GM23338 (cell line): ENCODE measurements at regions not wholly inside any gene's neighbourhood (a gene's known extent, or its start where the extent isn't known, plus 50 kb on each side); places are given as distances from the start of the nearest gene placed in this dataset.
"Not testable (repeated sequence)": the region's sequence is repeated elsewhere in the genome, so short reads cannot be mapped to it uniquely, and the experiment has no call there.

Experiments
- ATAC-seq: fragments of 200-7000 bp; cut with Tn5 transposase; 3 replicates; pipeline ENCODE4 v1.9.1; 2020
- DNase-seq: peaks from one replicate; pipeline ENCODE4 v3.0.0-alpha.2; 2015; ENCODE audit warnings: low spot score
- H2AFZ ChIP-seq: fragments of 200-600 bp; sonication (generic); 2 replicates; pipeline ENCODE4 v1.8.0; 2016; ENCODE audit warnings: antibody characterized with exemption, mild to moderate bottlenecking, moderate library complexity
- H3F3A ChIP-seq: fragments of 200-600 bp; sonication (generic); replicated peaks from 2 replicates; pipeline ENCODE4 v1.8.0; 2017; ENCODE audit warnings: antibody characterized with exemption, mixed run types, low read depth
- H3K27ac ChIP-seq: fragments of 200-600 bp; sonication (generic); 2 replicates; pipeline ENCODE4 v1.6.1; 2016; ENCODE audit warnings: low read depth
- H3K27me3 ChIP-seq: fragments of 200-600 bp; sonication (generic); 2 replicates; pipeline ENCODE4 v1.8.0; 2016; ENCODE audit warnings: mild to moderate bottlenecking, mixed run types, moderate library complexity; ENCODE audit not compliant: insufficient read depth
- H3K36me3 ChIP-seq: fragments of 200-600 bp; sonication (generic); 2 replicates; pipeline ENCODE4 v1.8.0; 2016; ENCODE audit warnings: mild to moderate bottlenecking; ENCODE audit not compliant: insufficient read depth
- H3K4me1 ChIP-seq: fragments of 200-600 bp; sonication (generic); 2 replicates; pipeline ENCODE4 v1.8.0; 2016; ENCODE audit warnings: mild to moderate bottlenecking, moderate library complexity; ENCODE audit not compliant: insufficient read depth
- H3K4me2 ChIP-seq: fragments of 200-600 bp; sonication (generic); 2 replicates; pipeline ENCODE4 v1.7.1; 2017; ENCODE audit warnings: mixed run types
- H3K4me3 ChIP-seq: fragments of 200-600 bp; sonication (generic); 2 replicates; pipeline ENCODE4 v1.6.1; 2016; ENCODE audit warnings: mixed run types
- H3K79me2 ChIP-seq: fragments of 200-600 bp; sonication (generic); replicated peaks from 2 replicates; pipeline ENCODE4 v1.8.0; 2017; ENCODE audit warnings: mild to moderate bottlenecking; ENCODE audit not compliant: insufficient read depth
- H3K9me2 ChIP-seq: fragments of 200-600 bp; sonication (generic); 2 replicates; pipeline ENCODE4 v1.8.0; 2017; ENCODE audit not compliant: insufficient read depth
- H4K20me1 ChIP-seq: fragments of 200-600 bp; sonication (generic); replicated peaks from 2 replicates; pipeline ENCODE4 v1.8.0; 2017; ENCODE audit warnings: mild to moderate bottlenecking; ENCODE audit not compliant: insufficient read depth
- H3K27ac Mint-ChIP-seq: 2 replicates; pipeline ENCODE4 v1.8.0; 2020; ENCODE audit warnings: inconsistent platforms, mild to moderate bottlenecking, moderate library complexity, mixed read lengths
- H3K27me3 Mint-ChIP-seq: 3 replicates; pipeline ENCODE4 v1.8.0; 2022; ENCODE audit warnings: low read depth, mild to moderate bottlenecking, moderate library complexity, mixed read lengths, inconsistent platforms; ENCODE audit not compliant: insufficient read depth, poor library complexity
- H3K36me3 Mint-ChIP-seq: 3 replicates; pipeline ENCODE4 v1.8.0; 2021; ENCODE audit warnings: low read depth, mild to moderate bottlenecking, inconsistent platforms, moderate library complexity, mixed read lengths
- H3K4me1 Mint-ChIP-seq: 3 replicates; pipeline ENCODE4 v1.8.0; 2020; ENCODE audit warnings: mild to moderate bottlenecking, inconsistent platforms, mixed read lengths
- H3K4me3 Mint-ChIP-seq: 3 replicates; pipeline ENCODE4 v1.8.0; 2021; ENCODE audit warnings: moderate library complexity, mild to moderate bottlenecking, inconsistent platforms, mixed read lengths
- H3K9me3 Mint-ChIP-seq: 3 replicates; pipeline ENCODE4 v1.8.0; 2020; ENCODE audit warnings: moderate library complexity, mild to moderate bottlenecking, inconsistent platforms, mixed read lengths
- CTCF ChIP-seq, 2 experiments: fragments of 200-600 bp in 1 of 2; sonication (generic) in 1 of 2; conservative IDR thresholded peaks; 2 replicates each; pipeline versions ENCODE4 v1.5.1 to v1.6.1; 2016 to 2017; ENCODE audit warnings: antibody characterized with exemption in 2 of 2, low read depth in 2 of 2, mild to moderate bottlenecking in 2 of 2, moderate library complexity in 1 of 2
- EZH2 ChIP-seq: fragments of 200-600 bp; sonication (generic); IDR thresholded peaks from one replicate; pipeline ENCODE4 v1.8.0; 2017; ENCODE audit warnings: antibody characterized with exemption, mild to moderate bottlenecking, low read depth; ENCODE audit not compliant: unreplicated experiment
- EZH2phosphoT487 ChIP-seq: fragments of 200-600 bp; sonication (generic); IDR thresholded peaks from one replicate; pipeline ENCODE4 v1.8.1; 2018; ENCODE audit warnings: antibody characterized with exemption; ENCODE audit not compliant: unreplicated experiment
- NANOG ChIP-seq: IDR thresholded peaks from 2 replicates; pipeline ENCODE4 v1.6.1; 2016; ENCODE audit warnings: antibody characterized with exemption, borderline replicate concordance
- POLR2AphosphoS5 ChIP-seq: IDR thresholded peaks from 2 replicates; pipeline ENCODE4 v1.6.1; 2016; ENCODE audit warnings: antibody characterized with exemption, low read depth
- REST ChIP-seq: IDR thresholded peaks from one replicate; pipeline ENCODE4 v1.6.1; 2018; ENCODE audit warnings: antibody characterized with exemption; ENCODE audit not compliant: unreplicated experiment
- ZNF114 ChIP-seq: fragments of 250-450 bp; sonication (Bioruptor Pico); IDR thresholded peaks from 2 replicates; pipeline ENCODE4 v1.5.0; 2020; ENCODE audit warnings: mild to moderate bottlenecking, moderate library complexity
- ZNF331 ChIP-seq: fragments of 250-450 bp; sonication (Bioruptor Pico); IDR thresholded peaks from 2 replicates; pipeline ENCODE4 v1.5.0; 2020; ENCODE audit warnings: low read depth, mild to moderate bottlenecking, moderate library complexity
- ZNF462 ChIP-seq: fragments of 250-450 bp; sonication (Bioruptor Pico); IDR thresholded peaks from 2 replicates; pipeline ENCODE4 v1.5.0; 2020; ENCODE audit warnings: mild to moderate bottlenecking, moderate library complexity

- TF ChIP-seq REST (no peak), CTCF (conservative IDR thresholded peaks at IDR 0.05; ENCODE audit: low read depth in 2 of 2) (no peak)
Measured at GRCh38 chr2:185984670-185985069, 246.1 kb downstream of the FSIP2 start (continued).

- not testable (repeated sequence) for H3K4me1 Mint-ChIP-seq, ATAC-seq, H3K4me3 Mint-ChIP-seq, H3K27ac ChIP-seq, H3K4me1 ChIP-seq, H3K4me2 ChIP-seq, H2AFZ ChIP-seq, H3K27me3 Mint-ChIP-seq, H3K79me2 ChIP-seq, H3K36me3 Mint-ChIP-seq, H3K9me2 ChIP-seq, H3K36me3 ChIP-seq, DNase-seq, H4K20me1 ChIP-seq, H3K27me3 ChIP-seq, H3K9me3 Mint-ChIP-seq, H3K4me3 ChIP-seq, H3K27ac Mint-ChIP-seq, H3F3A ChIP-seq
Measured at GRCh38 chr2:185988907-185989306, 250.3 kb downstream of the FSIP2 start.

GRCh38 chr2:185990861-185991525 is 252.4 kb downstream of the FSIP2 start:
- Histone ChIP-seq H4K20me1 (no peaks in the 10 kb centered on the region), H3F3A (no peaks in the 10 kb centered on the region), H3K4me2 (no peak overlapping the region), H3K4me3 (no peak overlapping the region), H3K4me1 (no peaks in the 10 kb centered on the region), H3K79me2 (no peaks in the 10 kb centered on the region), H3K27ac (no peak overlapping the region), H3K27me3 (no peaks in the 10 kb centered on the region), H3K9me2 (no peaks in the 10 kb centered on the region), H2AFZ (no peak overlapping the region), H3K36me3 (no peaks in the 10 kb centered on the region)
- no peak overlapping the region for H3K4me3 Mint-ChIP-seq
- DNase-seq (peak; percentile 33), ATAC-seq (no peak; the same call in 2 of the 3 replicates)
- H3K9me3 Mint-ChIP-seq, result no peaks in the 10 kb centered on the region
- H3K4me1 Mint-ChIP-seq, result peaks cover 4% of the 10 kb centered on the region; the same call in 1 of the 3 replicates
- H3K27ac Mint-ChIP-seq, result peak overlapping the region; percentile 38; the same call in 1 of the 2 replicates
- peaks cover 2% of the 10 kb centered on the region for H3K27me3 Mint-ChIP-seq
- H3K36me3 Mint-ChIP-seq, result no peaks in the 10 kb centered on the region
- TF ChIP-seq POLR2AphosphoS5, result no peak
- TF ChIP-seq EZH2, result no peak
- TF ChIP-seq EZH2phosphoT487, result no peak
- TF ChIP-seq NANOG, result no peak
- no peak for TF ChIP-seq ZNF331
- no peak for TF ChIP-seq ZNF114 (CRISPR knock-in tag)
- no peak for TF ChIP-seq ZNF462 (CRISPR knock-in tag)
